ENCODE measurements at regions not wholly inside any gene's neighbourhood (a gene's known extent, or its start where the extent isn't known, plus 50 kb on each side); places are given as distances from the start of the nearest gene placed in this dataset.

GRCh38 chr12:87165733-87166375 lies 863.3 kb downstream of the C12orf50 start:
- Histone ChIP-seq H3K79me1 (ENCODE audit: insufficient read depth, low read depth, low read length, poor library complexity, severe bottlenecking) (no peaks in the 10 kb centered on the region), H3K14ac (ENCODE audit: insufficient read depth, low read length) (no peak overlapping the region), H4K20me1 (ENCODE audit: control insufficient read depth, insufficient read depth, insufficient read length) (no peaks in the 10 kb centered on the region), H4K5ac (ENCODE audit: insufficient read length, low read depth, low read length) (no peak overlapping the region), H3K23me2 (ENCODE audit: insufficient read length, low read depth, low read length, poor library complexity, severe bottlenecking) (no peaks in the 10 kb centered on the region), H2BK5ac (ENCODE audit: insufficient read length, low read length) (no peak overlapping the region), H4K8ac (replicated peaks; ENCODE audit: insufficient read length, low read depth, low read length) (no peak overlapping the region), H3K4ac (ENCODE audit: low read depth, low read length) (no peak overlapping the region), H2AK5ac (ENCODE audit: insufficient read length, low read length) (no peak overlapping the region), H2BK20ac (ENCODE audit: low read depth, low read length, poor library complexity, severe bottlenecking) (no peak overlapping the region), H2BK12ac (ENCODE audit: insufficient read length, low read depth, low read length) (no peak overlapping the region), H3T11ph (ENCODE audit: low read length) (no peak overlapping the region), H3K23ac (ENCODE audit: insufficient read length, low read depth, low read length) (no peak overlapping the region), H3K9me3 (ENCODE audit: control insufficient read depth, low read depth, low read length) (peaks cover 8% of the 10 kb centered on the region), H2AFZ (ENCODE audit: low read length) (no peak overlapping the region), H3K4me2 (ENCODE audit: insufficient read depth, insufficient read length, low read length) (no peak overlapping the region), H3K56ac (ENCODE audit: insufficient read length, low read depth, low read length) (no peak overlapping the region), H3K9ac (ENCODE audit: extremely low read depth, insufficient read length, low read length) (no peak overlapping the region), H3K18ac (ENCODE audit: insufficient read length, low read depth, low read length) (no peak overlapping the region), H3K27ac (ENCODE audit: insufficient read length, low read depth, low read length) (no peak overlapping the region), H3K79me2 (ENCODE audit: insufficient read depth, low read length) (no peaks in the 10 kb centered on the region), H2BK120ac (ENCODE audit: low read depth, low read length, poor library complexity, severe bottlenecking) (no peak overlapping the region), H3K27me3 (ENCODE audit: insufficient read depth, low read length) (no peaks in the 10 kb centered on the region), H2BK15ac (ENCODE audit: low read depth, low read length) (no peak overlapping the region), H4K91ac (ENCODE audit: insufficient read length, low read depth, low read length) (no peak overlapping the region), H3K4me1 (ENCODE audit: insufficient read depth, low read length) (no peaks in the 10 kb centered on the region)
- no CpG with 5 or more reads among the region's 3 CpGs for WGBS (ENCODE audit: extremely low coverage, insufficient read length, low lambda C conversion rate)
- no peak for TF ChIP-seq CTCF (conservative IDR thresholded peaks at IDR 0.05)
- Mint-ChIP-seq H3K9me3 (peaks cover 40 to 42% of the 10 kb centered on the region in 2 experiments), H3K27ac (no peak overlapping the region), H3K36me3 (ENCODE audit: insufficient read depth in 1 of 3, low read depth in 3 of 3) (peaks cover 14 to 39% (median 23%) of the 10 kb centered on the region in 3 experiments), H3K4me1 (no peaks in the 10 kb centered on the region), H3K4me3 (no peak overlapping the region), H3K27me3 (ENCODE audit: low read depth) (no peaks in the 10 kb centered on the region)
- no peak for DNase-seq
